Liver (tissue), 8 donors: ENCODE measurements at regions not wholly inside any gene's neighbourhood (a gene's known extent, or its start where the extent isn't known, plus 50 kb on each side); places are given as distances from the start of the nearest gene placed in this dataset.

Experiments used
- DNase-seq: peaks from one replicate; pipeline ENCODE4 v3.0.0-alpha.2; 2017; ENCODE audit warnings: low spot score
- H3K27ac ChIP-seq, 2 donors: one replicate each; pipeline ENCODE4 v1.7.0; 2013; ENCODE audit warnings: inconsistent platforms in 2 of 2, low read length in 2 of 2, control low read depth in 1 of 2, low read depth in 1 of 2, mild to moderate bottlenecking in 1 of 2
- H3K27me3 ChIP-seq, 4 donors: one replicate each; pipeline versions ENCODE4 v1.6.1 to v1.7.0; 2013; ENCODE audit warnings: low read length in 3 of 4, inconsistent platforms in 1 of 4, mild to moderate bottlenecking in 1 of 4, moderate library complexity in 1 of 4; ENCODE audit not compliant: control insufficient read depth in 4 of 4, insufficient read depth in 4 of 4
- H3K36me3 ChIP-seq, 4 donors: one replicate each; pipeline versions ENCODE4 v1.6.1 to v1.7.0; 2013; ENCODE audit warnings: low read length in 3 of 4, mild to moderate bottlenecking in 3 of 4, low read depth in 1 of 4, moderate library complexity in 1 of 4; ENCODE audit not compliant: control insufficient read depth in 4 of 4, insufficient read depth in 3 of 4
- H3K4me1 ChIP-seq, 4 donors: one replicate each; pipeline versions ENCODE4 v1.6.1 to v1.7.0; 2013; ENCODE audit warnings: low read length in 3 of 4, mild to moderate bottlenecking in 3 of 4, moderate library complexity in 1 of 4; ENCODE audit not compliant: control insufficient read depth in 4 of 4, insufficient read depth in 4 of 4
- H3K4me3 ChIP-seq, 3 donors: one replicate each; pipeline versions ENCODE4 v1.6.1 to v1.7.0; 2013; ENCODE audit warnings: low read length in 3 of 3, control low read depth in 1 of 3, low read depth in 1 of 3, mild to moderate bottlenecking in 1 of 3
- H3K9ac ChIP-seq, 2 donors: one replicate each; pipeline ENCODE4 v1.7.0; 2013; ENCODE audit warnings: low read length in 2 of 2, mild to moderate bottlenecking in 2 of 2, moderate library complexity in 2 of 2, control low read depth in 1 of 2, low read depth in 1 of 2
- H3K9me3 ChIP-seq, 4 donors: one replicate each; pipeline versions ENCODE4 v1.6.1 to v1.7.0; 2013; ENCODE audit warnings: low read length in 3 of 4; ENCODE audit not compliant: control insufficient read depth in 4 of 4
- EGR1 ChIP-seq, 2 donors: IDR thresholded peaks; 2 replicates each; pipeline ENCODE4 v1.6.1; 2016 to 2018; ENCODE audit warnings: antibody characterized with exemption in 2 of 2, low read depth in 2 of 2
- FOXA1 ChIP-seq: IDR thresholded peaks from 2 replicates; pipeline ENCODE4 v1.6.1; 2016; ENCODE audit warnings: antibody characterized with exemption
- FOXA2 ChIP-seq: IDR thresholded peaks from 2 replicates; pipeline ENCODE4 v1.6.1; 2016; ENCODE audit warnings: antibody characterized with exemption
- GABPA ChIP-seq, 2 donors: IDR thresholded peaks in 1 of 2; conservative IDR thresholded peaks in 1 of 2; 2 replicates each; pipeline ENCODE4 v1.6.1; 2016; ENCODE audit warnings: antibody characterized with exemption in 2 of 2, mild to moderate bottlenecking in 1 of 2, moderate library complexity in 1 of 2
- HNF4G ChIP-seq: IDR thresholded peaks from 2 replicates; pipeline ENCODE4 v1.6.1; 2016; ENCODE audit warnings: antibody characterized with exemption
- JUND ChIP-seq, 2 donors: IDR thresholded peaks; 2 replicates each; pipeline ENCODE4 v1.6.1; 2016; ENCODE audit warnings: antibody characterized with exemption in 2 of 2
- NR2F2 ChIP-seq: IDR thresholded peaks from 2 replicates; pipeline ENCODE4 v1.6.1; 2016; ENCODE audit warnings: antibody characterized with exemption
- RAD21 ChIP-seq, 2 donors: IDR thresholded peaks; 2 replicates each; pipeline ENCODE4 v1.6.1; 2016; ENCODE audit warnings: antibody characterized with exemption in 2 of 2, mild to moderate bottlenecking in 2 of 2
- RXRA ChIP-seq, 2 donors: IDR thresholded peaks; 2 replicates each; pipeline ENCODE4 v1.6.1; 2017 to 2018; ENCODE audit warnings: antibody characterized with exemption in 2 of 2, mild to moderate bottlenecking in 1 of 2
- SP1 ChIP-seq: IDR thresholded peaks from 2 replicates; pipeline ENCODE4 v1.6.1; 2018; ENCODE audit warnings: antibody characterized with exemption, mild to moderate bottlenecking
- TAF1 ChIP-seq: conservative IDR thresholded peaks from 2 replicates; pipeline ENCODE4 v1.6.1; 2016; ENCODE audit warnings: antibody characterized with exemption, mild to moderate bottlenecking
- WGBS: extraction: QIAGEN DNeasy Blood & Tissue Kit; methylation state at CpG from one replicate; pipeline ENCODE4 v1.1.7; 2013; 5-methylcytosine and 5-hydroxymethylcytosine counted together
- TF ChIP-seq, protein P1 (sequence below): IDR thresholded peaks from 2 replicates; pipeline ENCODE4 v1.6.1; 2016; ENCODE audit warnings: antibody characterized with exemption, mild to moderate bottlenecking
- TF ChIP-seq, protein P2 (sequence below): IDR thresholded peaks from 2 replicates; pipeline ENCODE4 v1.6.1; 2016; ENCODE audit warnings: antibody characterized with exemption
- TF ChIP-seq, protein P3 (sequence below): fragments of 150-350 bp; IDR thresholded peaks from 2 replicates; pipeline ENCODE4 v1.5.1; 2017; ENCODE audit warnings: improper control_type of control experiment, low read depth, low read length; ENCODE audit not compliant: missing input control
- TF ChIP-seq, protein P4 (sequence below): IDR thresholded peaks from 2 replicates; pipeline ENCODE4 v1.6.1; 2016; ENCODE audit warnings: antibody characterized with exemption
- TF ChIP-seq, protein P5 (sequence below): IDR thresholded peaks from 2 replicates; pipeline ENCODE4 v1.6.1; 2016; ENCODE audit warnings: antibody characterized with exemption
- donor health status: healthy.
- donor health status: healthy.
- donor health status: healthy.
- donor health status: healthy.
- donor health status: healthy.

DNA sequence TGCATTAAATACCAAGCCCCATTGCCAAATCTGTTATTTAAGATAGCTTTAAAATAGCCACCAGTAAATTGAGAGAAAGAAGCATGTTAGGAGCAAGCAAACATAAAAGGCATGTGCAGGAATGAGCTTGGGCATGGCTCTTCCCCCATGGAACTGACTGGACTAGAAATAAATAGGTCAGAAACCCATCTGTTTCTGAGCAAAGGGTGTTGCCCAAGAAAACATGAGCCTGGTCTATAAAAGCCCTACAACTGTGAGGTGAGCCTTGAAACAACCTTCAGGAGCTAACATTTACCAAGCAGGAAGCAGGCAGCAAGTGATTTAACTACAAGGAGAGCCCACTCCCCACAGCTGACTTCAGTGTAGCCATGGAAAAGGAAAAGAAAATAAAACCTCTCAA lies 126.3 kb downstream of the C6orf118 start:
- H3K36me3 ChIP-seq = no peaks in the 10 kb centered on the region
- H3K9ac ChIP-seq = no peak overlapping the region
- TF ChIP-seq SP1 = no peak
- TF ChIP-seq, protein P1, sequence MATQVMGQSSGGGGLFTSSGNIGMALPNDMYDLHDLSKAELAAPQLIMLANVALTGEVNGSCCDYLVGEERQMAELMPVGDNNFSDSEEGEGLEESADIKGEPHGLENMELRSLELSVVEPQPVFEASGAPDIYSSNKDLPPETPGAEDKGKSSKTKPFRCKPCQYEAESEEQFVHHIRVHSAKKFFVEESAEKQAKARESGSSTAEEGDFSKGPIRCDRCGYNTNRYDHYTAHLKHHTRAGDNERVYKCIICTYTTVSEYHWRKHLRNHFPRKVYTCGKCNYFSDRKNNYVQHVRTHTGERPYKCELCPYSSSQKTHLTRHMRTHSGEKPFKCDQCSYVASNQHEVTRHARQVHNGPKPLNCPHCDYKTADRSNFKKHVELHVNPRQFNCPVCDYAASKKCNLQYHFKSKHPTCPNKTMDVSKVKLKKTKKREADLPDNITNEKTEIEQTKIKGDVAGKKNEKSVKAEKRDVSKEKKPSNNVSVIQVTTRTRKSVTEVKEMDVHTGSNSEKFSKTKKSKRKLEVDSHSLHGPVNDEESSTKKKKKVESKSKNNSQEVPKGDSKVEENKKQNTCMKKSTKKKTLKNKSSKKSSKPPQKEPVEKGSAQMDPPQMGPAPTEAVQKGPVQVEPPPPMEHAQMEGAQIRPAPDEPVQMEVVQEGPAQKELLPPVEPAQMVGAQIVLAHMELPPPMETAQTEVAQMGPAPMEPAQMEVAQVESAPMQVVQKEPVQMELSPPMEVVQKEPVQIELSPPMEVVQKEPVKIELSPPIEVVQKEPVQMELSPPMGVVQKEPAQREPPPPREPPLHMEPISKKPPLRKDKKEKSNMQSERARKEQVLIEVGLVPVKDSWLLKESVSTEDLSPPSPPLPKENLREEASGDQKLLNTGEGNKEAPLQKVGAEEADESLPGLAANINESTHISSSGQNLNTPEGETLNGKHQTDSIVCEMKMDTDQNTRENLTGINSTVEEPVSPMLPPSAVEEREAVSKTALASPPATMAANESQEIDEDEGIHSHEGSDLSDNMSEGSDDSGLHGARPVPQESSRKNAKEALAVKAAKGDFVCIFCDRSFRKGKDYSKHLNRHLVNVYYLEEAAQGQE = no peak
- no peak for TF ChIP-seq JUND (IDR thresholded peaks at IDR 0.05)
- TF ChIP-seq TAF1 = no peak
- TF ChIP-seq FOXA2 = no peak
- TF ChIP-seq, protein P2, sequence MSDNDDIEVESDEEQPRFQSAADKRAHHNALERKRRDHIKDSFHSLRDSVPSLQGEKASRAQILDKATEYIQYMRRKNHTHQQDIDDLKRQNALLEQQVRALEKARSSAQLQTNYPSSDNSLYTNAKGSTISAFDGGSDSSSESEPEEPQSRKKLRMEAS = no peak
- no peak for TF ChIP-seq HNF4G
- no peak for TF ChIP-seq NR2F2
- TF ChIP-seq, protein P3, sequence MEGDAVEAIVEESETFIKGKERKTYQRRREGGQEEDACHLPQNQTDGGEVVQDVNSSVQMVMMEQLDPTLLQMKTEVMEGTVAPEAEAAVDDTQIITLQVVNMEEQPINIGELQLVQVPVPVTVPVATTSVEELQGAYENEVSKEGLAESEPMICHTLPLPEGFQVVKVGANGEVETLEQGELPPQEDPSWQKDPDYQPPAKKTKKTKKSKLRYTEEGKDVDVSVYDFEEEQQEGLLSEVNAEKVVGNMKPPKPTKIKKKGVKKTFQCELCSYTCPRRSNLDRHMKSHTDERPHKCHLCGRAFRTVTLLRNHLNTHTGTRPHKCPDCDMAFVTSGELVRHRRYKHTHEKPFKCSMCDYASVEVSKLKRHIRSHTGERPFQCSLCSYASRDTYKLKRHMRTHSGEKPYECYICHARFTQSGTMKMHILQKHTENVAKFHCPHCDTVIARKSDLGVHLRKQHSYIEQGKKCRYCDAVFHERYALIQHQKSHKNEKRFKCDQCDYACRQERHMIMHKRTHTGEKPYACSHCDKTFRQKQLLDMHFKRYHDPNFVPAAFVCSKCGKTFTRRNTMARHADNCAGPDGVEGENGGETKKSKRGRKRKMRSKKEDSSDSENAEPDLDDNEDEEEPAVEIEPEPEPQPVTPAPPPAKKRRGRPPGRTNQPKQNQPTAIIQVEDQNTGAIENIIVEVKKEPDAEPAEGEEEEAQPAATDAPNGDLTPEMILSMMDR = no peak
- TF ChIP-seq RXRA (IDR thresholded peaks at IDR 0.05) = no peak
- TF ChIP-seq RAD21 (IDR thresholded peaks at IDR 0.05) = no peak
- no peak for DNase-seq
- H3K4me1 ChIP-seq = no peaks in the 10 kb centered on the region
- no peak overlapping the region for H3K4me3 ChIP-seq
- no peaks in the 10 kb centered on the region for H3K9me3 ChIP-seq
- H3K27me3 ChIP-seq = no peaks in the 10 kb centered on the region
- no peak overlapping the region for H3K27ac ChIP-seq

DNA sequence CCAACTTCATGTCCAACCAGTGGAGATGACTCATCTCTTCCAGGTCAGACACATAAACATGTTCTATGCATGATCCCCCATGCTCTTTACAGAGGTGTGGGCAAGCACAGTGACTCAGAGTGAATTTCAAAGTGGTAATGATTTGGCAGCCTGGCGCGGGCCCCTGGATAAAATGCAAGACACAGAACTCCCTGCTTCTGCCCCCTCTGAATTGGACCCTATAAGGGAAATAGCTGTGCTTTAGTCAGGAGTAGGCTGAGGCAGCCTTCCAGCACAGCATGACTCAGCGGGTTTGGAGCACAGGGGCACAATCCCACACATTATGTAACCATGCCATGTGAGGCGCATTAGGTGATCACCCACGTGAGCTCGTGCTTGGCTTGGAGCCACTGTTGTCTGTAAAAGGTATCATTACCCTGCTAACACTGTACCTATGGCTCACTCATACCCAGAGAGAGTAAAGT lies 127.4 kb downstream of the C6orf118 start:
- H3K4me1 ChIP-seq = no peaks in the 10 kb centered on the region
- no peak for TF ChIP-seq SP1
- TF ChIP-seq, protein P4, sequence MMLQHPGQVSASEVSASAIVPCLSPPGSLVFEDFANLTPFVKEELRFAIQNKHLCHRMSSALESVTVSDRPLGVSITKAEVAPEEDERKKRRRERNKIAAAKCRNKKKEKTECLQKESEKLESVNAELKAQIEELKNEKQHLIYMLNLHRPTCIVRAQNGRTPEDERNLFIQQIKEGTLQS = no peak
- no peak for TF ChIP-seq EGR1 (IDR thresholded peaks at IDR 0.05; ENCODE audit: low read depth in 2 of 2)
- no peak for TF ChIP-seq FOXA2
- TF ChIP-seq RXRA (IDR thresholded peaks at IDR 0.05) = no peak
- TF ChIP-seq, protein P5, sequence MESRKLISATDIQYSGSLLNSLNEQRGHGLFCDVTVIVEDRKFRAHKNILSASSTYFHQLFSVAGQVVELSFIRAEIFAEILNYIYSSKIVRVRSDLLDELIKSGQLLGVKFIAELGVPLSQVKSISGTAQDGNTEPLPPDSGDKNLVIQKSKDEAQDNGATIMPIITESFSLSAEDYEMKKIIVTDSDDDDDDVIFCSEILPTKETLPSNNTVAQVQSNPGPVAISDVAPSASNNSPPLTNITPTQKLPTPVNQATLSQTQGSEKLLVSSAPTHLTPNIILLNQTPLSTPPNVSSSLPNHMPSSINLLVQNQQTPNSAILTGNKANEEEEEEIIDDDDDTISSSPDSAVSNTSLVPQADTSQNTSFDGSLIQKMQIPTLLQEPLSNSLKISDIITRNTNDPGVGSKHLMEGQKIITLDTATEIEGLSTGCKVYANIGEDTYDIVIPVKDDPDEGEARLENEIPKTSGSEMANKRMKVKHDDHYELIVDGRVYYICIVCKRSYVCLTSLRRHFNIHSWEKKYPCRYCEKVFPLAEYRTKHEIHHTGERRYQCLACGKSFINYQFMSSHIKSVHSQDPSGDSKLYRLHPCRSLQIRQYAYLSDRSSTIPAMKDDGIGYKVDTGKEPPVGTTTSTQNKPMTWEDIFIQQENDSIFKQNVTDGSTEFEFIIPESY = no peak
- TF ChIP-seq, protein P1 = no peak
- TF ChIP-seq, protein P2 = no peak
- TF ChIP-seq RAD21 (IDR thresholded peaks at IDR 0.05) = no peak
- TF ChIP-seq JUND (IDR thresholded peaks at IDR 0.05) = no peak
- no peak for TF ChIP-seq FOXA1
- TF ChIP-seq, protein P3 = no peak
- no peak for TF ChIP-seq GABPA (IDR thresholded peaks at IDR 0.05 in 1 of 2, conservative IDR thresholded peaks at IDR 0.05 in 1 of 2)
- no peak overlapping the region for H3K27ac ChIP-seq
- H3K9me3 ChIP-seq = no peaks in the 10 kb centered on the region
- no peaks in the 10 kb centered on the region for H3K36me3 ChIP-seq
- WGBS = 86% methylated on average over 6 of the region's 6 CpGs
- no peaks in the 10 kb centered on the region for H3K27me3 ChIP-seq
- no peak overlapping the region for H3K9ac ChIP-seq
- DNase-seq = no peak
- H3K4me3 ChIP-seq = no peak overlapping the region
